ENCODE measurements at regions not wholly inside any gene's neighbourhood (a gene's known extent, or its start where the extent isn't known, plus 50 kb on each side); places are given as distances from the start of the nearest gene placed in this dataset.

DNA sequence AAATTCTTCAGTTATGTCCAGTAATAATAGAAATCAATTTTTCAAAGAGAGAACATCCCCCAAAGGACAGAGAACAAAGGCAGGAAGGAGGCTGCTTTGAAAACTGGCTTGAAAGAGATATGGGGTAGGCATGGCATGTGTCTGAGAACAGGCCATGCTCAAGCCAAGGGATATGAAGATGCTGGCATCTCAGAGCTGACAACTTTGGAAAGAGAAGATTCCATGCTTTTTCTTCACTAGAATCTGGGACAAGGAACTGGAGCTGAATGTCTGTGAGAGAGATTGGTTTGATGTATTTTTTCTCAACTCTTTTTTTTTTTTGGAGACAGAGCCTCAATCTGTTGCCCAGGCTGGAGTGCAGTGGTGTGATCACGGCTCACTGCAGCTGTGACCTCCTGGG, 139.8 kb upstream of the DLX2 start:
- TF ChIP-seq EZH2 (IDR thresholded peaks at IDR 0.05; ENCODE audit: low read depth, low read length, severe bottlenecking) = no peak
- TF ChIP-seq, protein P1, sequence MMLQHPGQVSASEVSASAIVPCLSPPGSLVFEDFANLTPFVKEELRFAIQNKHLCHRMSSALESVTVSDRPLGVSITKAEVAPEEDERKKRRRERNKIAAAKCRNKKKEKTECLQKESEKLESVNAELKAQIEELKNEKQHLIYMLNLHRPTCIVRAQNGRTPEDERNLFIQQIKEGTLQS (IDR thresholded peaks at IDR 0.05; ENCODE audit: insufficient read depth, low read depth, low read length) = no peak
- no peak for TF ChIP-seq POLR2A (IDR thresholded peaks at IDR 0.05; ENCODE audit: control extremely low read depth in 1 of 2, low read depth in 2 of 2, low read length in 2 of 2)
- TF ChIP-seq, protein P2, sequence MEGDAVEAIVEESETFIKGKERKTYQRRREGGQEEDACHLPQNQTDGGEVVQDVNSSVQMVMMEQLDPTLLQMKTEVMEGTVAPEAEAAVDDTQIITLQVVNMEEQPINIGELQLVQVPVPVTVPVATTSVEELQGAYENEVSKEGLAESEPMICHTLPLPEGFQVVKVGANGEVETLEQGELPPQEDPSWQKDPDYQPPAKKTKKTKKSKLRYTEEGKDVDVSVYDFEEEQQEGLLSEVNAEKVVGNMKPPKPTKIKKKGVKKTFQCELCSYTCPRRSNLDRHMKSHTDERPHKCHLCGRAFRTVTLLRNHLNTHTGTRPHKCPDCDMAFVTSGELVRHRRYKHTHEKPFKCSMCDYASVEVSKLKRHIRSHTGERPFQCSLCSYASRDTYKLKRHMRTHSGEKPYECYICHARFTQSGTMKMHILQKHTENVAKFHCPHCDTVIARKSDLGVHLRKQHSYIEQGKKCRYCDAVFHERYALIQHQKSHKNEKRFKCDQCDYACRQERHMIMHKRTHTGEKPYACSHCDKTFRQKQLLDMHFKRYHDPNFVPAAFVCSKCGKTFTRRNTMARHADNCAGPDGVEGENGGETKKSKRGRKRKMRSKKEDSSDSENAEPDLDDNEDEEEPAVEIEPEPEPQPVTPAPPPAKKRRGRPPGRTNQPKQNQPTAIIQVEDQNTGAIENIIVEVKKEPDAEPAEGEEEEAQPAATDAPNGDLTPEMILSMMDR (IDR thresholded peaks at IDR 0.05; ENCODE audit: control extremely low read depth in 1 of 3, insufficient read depth in 1 of 3, low read depth in 1 of 3, low read length in 3 of 3) = no peak
- TF ChIP-seq HDAC6 (IDR thresholded peaks at IDR 0.05; ENCODE audit: low read depth, low read length) = no peak
- TF ChIP-seq ASH2L (IDR thresholded peaks at IDR 0.05; ENCODE audit: low read length) = no peak
- TF ChIP-seq, protein P3, sequence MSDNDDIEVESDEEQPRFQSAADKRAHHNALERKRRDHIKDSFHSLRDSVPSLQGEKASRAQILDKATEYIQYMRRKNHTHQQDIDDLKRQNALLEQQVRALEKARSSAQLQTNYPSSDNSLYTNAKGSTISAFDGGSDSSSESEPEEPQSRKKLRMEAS (IDR thresholded peaks at IDR 0.05) = no peak
- no peak for TF ChIP-seq EP300 (IDR thresholded peaks at IDR 0.05; ENCODE audit: borderline replicate concordance in 1 of 2, low read depth in 2 of 2, low read length in 2 of 2)
- TF ChIP-seq EGR1 (IDR thresholded peaks at IDR 0.05; ENCODE audit: borderline replicate concordance, low read depth, low read length) = no peak
- no peak for TF ChIP-seq TAF1 (IDR thresholded peaks at IDR 0.05; ENCODE audit: low read depth, low read length)
- TF ChIP-seq BCL11A (IDR thresholded peaks at IDR 0.05; ENCODE audit: low read depth in 2 of 2, low read length in 2 of 2) = no peak
- TF ChIP-seq PHF8 (conservative IDR thresholded peaks at IDR 0.05; ENCODE audit: low read depth, low read length) = no peak
